ENCODE measurements at regions not wholly inside any gene's neighbourhood (a gene's known extent, or its start where the extent isn't known, plus 50 kb on each side); places are given as distances from the start of the nearest gene placed in this dataset.

- intact Hi-C loops (cut with DNase I), result no loop called here
- no peaks in the 10 kb centered on the region for H3K27me3 ChIP-seq
- no peak for TF ChIP-seq EP300 (IDR thresholded peaks at IDR 0.05)
- no peak for TF ChIP-seq CTCF (IDR thresholded peaks at IDR 0.05)
- no peak for TF ChIP-seq POLR2A (IDR thresholded peaks at IDR 0.05)
- no peak overlapping the region for H3K4me3 ChIP-seq
- H3K27ac ChIP-seq, result no peak overlapping the region
- H3K9me3 ChIP-seq, result no peaks in the 10 kb centered on the region
- no peak for DNase-seq
- no peaks in the 10 kb centered on the region for H3K36me3 ChIP-seq
- no peaks in the 10 kb centered on the region for H3K4me1 ChIP-seq (ENCODE audit: insufficient read depth)
Measured at GRCh38 chr3:20760981-20761380, 575.0 kb upstream of the SGO1 start.

GRCh38 chr3:20752416-20752815 lies 566.4 kb upstream of the SGO1 start:
- intact Hi-C loops (cut with DNase I), result no loop called here
- no peak overlapping the region for H3K4me3 ChIP-seq
- TF ChIP-seq EP300 (IDR thresholded peaks at IDR 0.05) (no peak), CTCF (IDR thresholded peaks at IDR 0.05) (no peak), POLR2A (IDR thresholded peaks at IDR 0.05) (no peak)
- H3K36me3 ChIP-seq, result no peaks in the 10 kb centered on the region
- WGBS, 3 donors, result 81 to 82% (median 82%) methylated on average over 1 of the region's 1 CpG
- H3K9me3 ChIP-seq, result no peaks in the 10 kb centered on the region
- no peaks in the 10 kb centered on the region for H3K4me1 ChIP-seq (ENCODE audit: insufficient read depth)
- no peak overlapping the region for H3K27ac ChIP-seq
- H3K27me3 ChIP-seq, result no peaks in the 10 kb centered on the region
- no peak for DNase-seq

GRCh38 chr3:20751296-20751695 lies 565.3 kb upstream of the SGO1 start:
- no peaks in the 10 kb centered on the region for H3K9me3 ChIP-seq
- no peaks in the 10 kb centered on the region for H3K27me3 ChIP-seq
- no peak for DNase-seq
- intact Hi-C loops (cut with DNase I), result no loop called here
- WGBS, 3 donors, result 68 to 83% (median 70%) methylated on average over 4 of the region's 4 CpGs
- H3K4me3 ChIP-seq, result no peak overlapping the region
- H3K36me3 ChIP-seq, result no peaks in the 10 kb centered on the region
- no peak overlapping the region for H3K27ac ChIP-seq
- H3K4me1 ChIP-seq (ENCODE audit: insufficient read depth), result no peaks in the 10 kb centered on the region
- TF ChIP-seq POLR2A (IDR thresholded peaks at IDR 0.05), result no peak
- no peak for TF ChIP-seq EP300 (IDR thresholded peaks at IDR 0.05)
- no peak for TF ChIP-seq CTCF (IDR thresholded peaks at IDR 0.05)

GRCh38 chr3:20747741-20748140 lies 561.7 kb upstream of the SGO1 start:
- Histone ChIP-seq H3K9me3 (no peaks in the 10 kb centered on the region), H3K4me3 (no peak overlapping the region), H3K27ac (no peak overlapping the region), H3K27me3 (no peaks in the 10 kb centered on the region), H3K4me1 (ENCODE audit: insufficient read depth) (no peaks in the 10 kb centered on the region), H3K36me3 (no peaks in the 10 kb centered on the region)
- no peak for DNase-seq
- WGBS, 3 donors, result 4 to 10% (median 9%) methylated on average over 1 of the region's 1 CpG
- TF ChIP-seq POLR2A (IDR thresholded peaks at IDR 0.05) (no peak), CTCF (IDR thresholded peaks at IDR 0.05) (no peak), EP300 (IDR thresholded peaks at IDR 0.05) (no peak)
- intact Hi-C loops (cut with DNase I), result no loop called here
